HCT116 (cell line): ENCODE measurements at regions not wholly inside any gene's neighbourhood (a gene's known extent, or its start where the extent isn't known, plus 50 kb on each side); places are given as distances from the start of the nearest gene placed in this dataset.

ENCODE experiments used
- ATAC-seq: fragments of 200-7000 bp; cut with Tn5 transposase; 2 replicates; pipeline ENCODE4 v1.9.1; 2020; ENCODE audit warnings: mild to moderate bottlenecking, moderate library complexity
- BruUV-seq: library from RNA; stranded (reverse); fragments of 400-500 nt; replicated peaks from 2 replicates; lab custom pipeline; 2021; lab: Mats Ljungman, UMichigan
- CTCF ChIA-PET: fragments of 300-600 bp; sonication (Branson Sonifier 250); formaldehyde crosslinking; loops from one replicate; lab custom pipeline; 2021; ENCODE audit warnings: antibody characterized with exemption; lab: Charles Lee
- POLR2A ChIA-PET: fragments of 300-600, 350-600 bp; sonication (Branson Sonifier 250); formaldehyde crosslinking; loops from one replicate; lab custom pipeline; 2021; ENCODE audit warnings: antibody characterized with exemption; lab: Charles Lee
- RAD21 ChIA-PET, 2 experiments: fragments of 300-600 bp; sonication (Branson Sonifier 250); formaldehyde crosslinking; loops; one replicate each; lab custom pipeline; 2023; ENCODE audit warnings: low total read pairs in 2 of 2; ENCODE audit not compliant: uncharacterized antibody in 2 of 2, unreplicated experiment in 2 of 2, low non-redundant PET in 1 of 2; lab: Charles Lee
- DNase-seq: peaks from one replicate; pipeline ENCODE4 v3.0.0-alpha.2; 2010; ENCODE audit warnings: low read depth, low spot score
- H2AFZ ChIP-seq: fragments of 200-600 bp; shearing (Covaris generic), sonication (generic); 2 replicates; pipeline ENCODE4 v1.6.1; 2017; ENCODE audit warnings: low read depth, mixed run types, mixed read lengths, antibody characterized with exemption, low read length; ENCODE audit not compliant: poor library complexity, severe bottlenecking
- H3K27ac ChIP-seq: 2 replicates; pipeline ENCODE4 v1.5.1; 2012; ENCODE audit warnings: low read depth, low read length
- H3K27me3 ChIP-seq: fragments of 200-600 bp; sonication (generic); 2 replicates; pipeline ENCODE4 v1.6.1; 2016; ENCODE audit warnings: mixed run types, low read length, mixed read lengths; ENCODE audit not compliant: insufficient read depth
- H3K36me3 ChIP-seq, 2 experiments: fragments of 200-500 bp in 1 of 2; fragments of 200-600 bp in 1 of 2; sonication (Bioruptor generic) in 1 of 2; sonication (generic) in 1 of 2; 2 replicates each; pipeline versions ENCODE4 v1.5.1 to v1.6.1; 2014 to 2016; ENCODE audit warnings: low read length in 2 of 2, inconsistent platforms in 1 of 2, mixed read lengths in 1 of 2, mixed run types in 1 of 2; ENCODE audit not compliant: insufficient read depth in 2 of 2, control insufficient read depth in 1 of 2
- H3K4me1 ChIP-seq, 2 experiments: fragments of 200-600 bp in 1 of 2; sonication (generic) in 1 of 2; 2 replicates each; pipeline versions ENCODE4 v1.5.1 to v1.6.1; 2012 to 2017; ENCODE audit warnings: low read length in 2 of 2, inconsistent platforms in 1 of 2, mild to moderate bottlenecking in 1 of 2, mixed read lengths in 1 of 2, mixed run types in 1 of 2, moderate library complexity in 1 of 2; ENCODE audit not compliant: insufficient read depth in 2 of 2, control insufficient read depth in 1 of 2
- H3K4me2 ChIP-seq: fragments of 200-600 bp; sonication (generic); 2 replicates; pipeline ENCODE4 v1.6.1; 2017; ENCODE audit warnings: mixed run types, low read length, mixed read lengths
- H3K4me3 ChIP-seq, 2 experiments: fragments of 200-600 bp in 1 of 2; sonication (generic) in 1 of 2; replicated peaks in 1 of 2; 2 replicates each; pipeline ENCODE4 v1.5.1; 2011 to 2016; ENCODE audit warnings: low read length in 2 of 2, control low read depth in 1 of 2, low read depth in 1 of 2, mild to moderate bottlenecking in 1 of 2, mixed read lengths in 1 of 2, mixed run types in 1 of 2
- H3K79me2 ChIP-seq: fragments of 200-600 bp; sonication (generic); 2 replicates; pipeline ENCODE4 v1.6.1; 2017; ENCODE audit warnings: mild to moderate bottlenecking, mixed run types, low read length, moderate library complexity, mixed read lengths; ENCODE audit not compliant: insufficient read depth
- H3K9ac ChIP-seq: fragments of 200-600 bp; sonication (generic); 2 replicates; pipeline ENCODE4 v1.6.1; 2016; ENCODE audit warnings: low read length, mixed read lengths
- H3K9me2 ChIP-seq: fragments of 200-600 bp; sonication (generic), shearing (Covaris generic); 2 replicates; pipeline ENCODE4 v1.6.1; 2017; ENCODE audit warnings: mixed run types, mild to moderate bottlenecking, moderate library complexity; ENCODE audit not compliant: insufficient read depth
- H3K9me3 ChIP-seq, 2 experiments: fragments of 200-500 bp in 1 of 2; fragments of 200-600 bp in 1 of 2; sonication (Bioruptor generic) in 1 of 2; sonication (generic) in 1 of 2; 2 replicates each; pipeline ENCODE4 v1.6.1; 2014 to 2017; ENCODE audit warnings: low read length in 2 of 2, mixed read lengths in 2 of 2, inconsistent platforms in 1 of 2, low read depth in 1 of 2, mild to moderate bottlenecking in 1 of 2, mixed run types in 1 of 2, moderate library complexity in 1 of 2; ENCODE audit not compliant: control insufficient read depth in 1 of 2, insufficient read depth in 1 of 2
- H4K20me1 ChIP-seq: fragments of 200-600 bp; sonication (generic), shearing (Covaris generic); 2 replicates; pipeline ENCODE4 v1.6.1; 2017; ENCODE audit warnings: mixed run types, mild to moderate bottlenecking, moderate library complexity; ENCODE audit not compliant: insufficient read depth
- CBX3 ChIP-seq: IDR thresholded peaks from 2 replicates; pipeline ENCODE4 v1.6.1; 2012; ENCODE audit warnings: low read depth
- CEBPB ChIP-seq: IDR thresholded peaks from 2 replicates; pipeline ENCODE4 v1.6.1; 2012; ENCODE audit warnings: low read depth
- EGR1 ChIP-seq: IDR thresholded peaks from 2 replicates; pipeline ENCODE4 v1.6.1; 2012; ENCODE audit warnings: low read depth
- ELF1 ChIP-seq: IDR thresholded peaks from 2 replicates; pipeline ENCODE4 v1.6.1; 2012; ENCODE audit warnings: low read depth, borderline replicate concordance
- EZH2 ChIP-seq: fragments of 200-600 bp; sonication (generic); IDR thresholded peaks from 2 replicates; pipeline ENCODE4 v1.6.1; 2017; ENCODE audit warnings: antibody characterized with exemption, mixed run types
- EZH2phosphoT487 ChIP-seq: fragments of 200-600 bp; IDR thresholded peaks from 2 replicates; pipeline ENCODE4 v1.6.1; 2018; ENCODE audit warnings: antibody characterized with exemption, borderline replicate concordance
- FOSL1 ChIP-seq: IDR thresholded peaks from 2 replicates; pipeline ENCODE4 v1.6.1; 2012; ENCODE audit warnings: low read depth
- JUND ChIP-seq: IDR thresholded peaks from 2 replicates; pipeline ENCODE4 v1.6.1; 2012
- MAX ChIP-seq: IDR thresholded peaks from 2 replicates; pipeline ENCODE4 v1.6.1; 2012
- POLR2A ChIP-seq: IDR thresholded peaks from 2 replicates; pipeline ENCODE4 v1.7.0; 2011; ENCODE audit warnings: borderline replicate concordance; ENCODE audit not compliant: insufficient read depth, insufficient read length; ENCODE audit errors: extremely low read depth
- POLR2AphosphoS5 ChIP-seq: IDR thresholded peaks from 2 replicates; pipeline ENCODE4 v1.6.1; 2011; ENCODE audit warnings: mild to moderate bottlenecking, low read depth, low read length, moderate library complexity
- REST ChIP-seq: IDR thresholded peaks from 2 replicates; pipeline ENCODE4 v1.6.1; 2012; ENCODE audit warnings: low read depth
- SIN3A ChIP-seq: IDR thresholded peaks from 2 replicates; pipeline ENCODE4 v1.6.1; 2012; ENCODE audit warnings: low read depth
- SP1 ChIP-seq: IDR thresholded peaks from 2 replicates; pipeline ENCODE4 v1.6.1; 2012; ENCODE audit warnings: low read depth
- SRF ChIP-seq: IDR thresholded peaks from 2 replicates; pipeline ENCODE4 v1.6.1; 2012; ENCODE audit warnings: low read depth
- YY1 ChIP-seq: IDR thresholded peaks from 2 replicates; pipeline ENCODE4 v1.6.1; 2011; ENCODE audit warnings: low read length, low read depth, moderate library complexity, mild to moderate bottlenecking; ENCODE audit not compliant: insufficient replicate concordance; ENCODE audit errors: extremely low read depth
- intact Hi-C: fragments of 100-400 bp; cut with micrococcal nuclease; formaldehyde crosslinking; loops from 2 replicates; pipeline ENCODE4 v1.10.0; 2022

- RAD21 ChIA-PET = no interaction called here
- Histone ChIP-seq H4K20me1 (no peaks in the 10 kb centered on the region), H3K36me3 (no peaks in the 10 kb centered on the region), H3K4me2 (peak overlapping the region; percentile 52), H3K27ac (no peak overlapping the region), H2AFZ (no peak overlapping the region), H3K9ac (no peak overlapping the region), H3K9me3 (no peaks in the 10 kb centered on the region), H3K4me3 (no peak overlapping the region), H3K4me1 (peaks cover 0 to 23% of the 10 kb centered on the region in 2 experiments; a peak in 2 of 4 replicates), H3K9me2 (no peaks in the 10 kb centered on the region), H3K27me3 (no peaks in the 10 kb centered on the region), H3K79me2 (no peaks in the 10 kb centered on the region)
- BruUV-seq = no TSS peak
- POLR2A ChIA-PET = interaction anchor here (1.2 kb wide), 1 partner anchor 292 kb away, joined by 3 read pairs; no protein-coding TSS in a partner anchor
- CTCF ChIA-PET = no interaction called here
- DNase-seq = no peak
- intact Hi-C loops = no loop called here
- TF ChIP-seq SP1 = peak; percentile 67
- TF ChIP-seq FOSL1 = peak; percentile 77
- TF ChIP-seq EZH2phosphoT487 = no peak
- no peak for TF ChIP-seq EGR1
- peak; percentile 40; the same call in 1 of the 2 replicates for TF ChIP-seq CBX3
- peak; percentile 51 for TF ChIP-seq MAX
- peak; percentile 50; the same call in 1 of the 2 replicates for TF ChIP-seq SIN3A
- TF ChIP-seq JUND = peak; percentile 72
- ATAC-seq = no peak
Observed at GRCh38 chrX:16479206-16479869, 170.6 kb upstream of the S100G start.

- intact Hi-C loops = no loop called here
- H3K9me3 ChIP-seq = no peaks in the 10 kb centered on the region
- H4K20me1 ChIP-seq = no peaks in the 10 kb centered on the region
- peaks cover 0 to 30% of the 10 kb centered on the region in 2 experiments; a peak in 2 of 4 replicates for H3K4me1 ChIP-seq
- no TSS peak for BruUV-seq
- no peak overlapping the region for H3K9ac ChIP-seq
- no peak overlapping the region for H2AFZ ChIP-seq
- ChIA-PET CTCF (no interaction called here), RAD21 (no interaction called here), POLR2A (interaction anchor here (1.2 kb wide), 1 partner anchor 291 kb away, joined by 3 read pairs; no protein-coding TSS in a partner anchor)
- H3K79me2 ChIP-seq = no peaks in the 10 kb centered on the region
- H3K27me3 ChIP-seq = no peaks in the 10 kb centered on the region
- TF ChIP-seq ELF1 (no peak), EZH2 (no peak), EGR1 (no peak), REST (no peak), CEBPB (no peak), POLR2AphosphoS5 (no peak), YY1 (no peak), SRF (no peak), MAX (no peak), POLR2A (no peak), FOSL1 (no peak)
- H3K4me2 ChIP-seq = no peak overlapping the region; the same call in 1 of the 2 replicates
- no peaks in the 10 kb centered on the region for H3K9me2 ChIP-seq
- no peaks in the 10 kb centered on the region for H3K36me3 ChIP-seq
- H3K27ac ChIP-seq = no peak overlapping the region
- no peak for ATAC-seq
- no peak for DNase-seq
- no peak overlapping the region for H3K4me3 ChIP-seq
Observed at GRCh38 chrX:16480049-16480448, 169.9 kb upstream of the S100G start.
